Activated T-cell treated with anti-CD3 and anti-CD28 coated beads for 24 hours (primary cell): ENCODE measurements at regions not wholly inside any gene's neighbourhood (a gene's known extent, or its start where the extent isn't known, plus 50 kb on each side); places are given as distances from the start of the nearest gene placed in this dataset.

ENCODE experiments used
- DNase-seq: peaks from one replicate; pipeline ENCODE4 v3.0.0-alpha.2; 2020; ENCODE audit warnings: low read depth

DNA sequence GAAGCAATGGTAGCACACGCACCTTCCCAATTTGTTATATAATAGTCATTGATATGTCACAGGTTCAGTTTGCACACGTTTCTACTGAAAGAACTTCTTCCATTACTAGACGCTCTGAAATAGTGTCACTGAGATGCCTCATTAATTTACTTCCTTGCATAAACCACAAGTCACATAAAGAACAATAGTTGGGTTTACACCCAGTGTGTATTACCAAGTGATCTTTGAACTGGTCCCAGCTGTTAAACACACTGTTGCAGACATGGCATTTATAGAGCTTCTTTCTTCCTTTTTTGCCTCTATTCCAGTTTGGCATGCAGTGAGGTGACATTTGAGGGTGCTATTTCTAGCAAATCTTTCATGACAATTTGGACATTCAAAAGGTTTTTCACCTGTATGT lies 245.3 kb downstream of the EPM2A start:
- no peak for DNase-seq

GRCh38 chr6:145491126-145491525 lies 244.2 kb downstream of the EPM2A start:
- no peak for DNase-seq

- no peak for DNase-seq
These were observed 238.3 kb downstream of the EPM2A start for GRCh38 chr6:145497006-145497405.

GRCh38 chr6:145498425-145498824 lies 236.9 kb downstream of the EPM2A start:
- no peak for DNase-seq

DNA sequence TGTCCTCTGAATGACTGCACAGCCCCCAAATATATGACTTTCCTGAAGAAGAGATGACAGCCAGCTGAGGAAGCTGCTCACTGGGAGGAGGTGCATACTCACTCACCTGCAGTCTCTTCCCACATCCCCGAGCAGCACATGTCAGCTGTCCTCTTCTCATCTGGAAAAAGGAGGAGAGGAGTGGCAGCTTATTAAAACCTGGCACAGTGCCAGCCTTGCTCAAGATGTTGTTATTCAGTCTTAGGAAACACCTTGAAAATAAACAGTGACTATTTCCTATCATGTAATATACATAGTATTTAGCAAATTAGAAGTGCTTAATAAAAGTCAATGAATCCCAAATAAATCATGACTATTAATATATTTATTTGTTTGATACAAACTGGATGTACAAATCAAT lies 232.9 kb downstream of the EPM2A start:
- no peak for DNase-seq

DNA sequence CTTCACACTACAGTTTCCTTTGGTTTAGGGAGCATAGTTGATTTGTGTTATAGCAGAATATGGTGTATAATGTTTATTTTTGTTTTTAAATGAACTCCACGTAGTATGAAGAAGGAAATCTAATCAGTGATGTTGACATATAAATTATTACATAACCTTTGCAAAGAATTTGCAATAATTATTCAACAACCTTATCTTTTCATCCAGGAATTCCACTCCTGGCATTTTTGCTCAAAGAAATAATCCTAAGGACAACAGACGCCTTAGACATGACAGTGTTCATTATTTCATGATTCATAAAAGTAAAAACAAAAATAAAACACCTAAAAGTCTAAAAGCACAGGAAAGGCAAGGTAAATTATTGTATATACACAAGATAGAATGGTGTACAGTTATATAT lies 229.2 kb downstream of the EPM2A start:
- DNase-seq = no peak

- no peak for DNase-seq
These were observed 228.8 kb downstream of the EPM2A start for GRCh38 chr6:145506565-145506964.

- DNase-seq = no peak
These were observed 228.1 kb downstream of the EPM2A start for GRCh38 chr6:145507239-145507638.

DNA sequence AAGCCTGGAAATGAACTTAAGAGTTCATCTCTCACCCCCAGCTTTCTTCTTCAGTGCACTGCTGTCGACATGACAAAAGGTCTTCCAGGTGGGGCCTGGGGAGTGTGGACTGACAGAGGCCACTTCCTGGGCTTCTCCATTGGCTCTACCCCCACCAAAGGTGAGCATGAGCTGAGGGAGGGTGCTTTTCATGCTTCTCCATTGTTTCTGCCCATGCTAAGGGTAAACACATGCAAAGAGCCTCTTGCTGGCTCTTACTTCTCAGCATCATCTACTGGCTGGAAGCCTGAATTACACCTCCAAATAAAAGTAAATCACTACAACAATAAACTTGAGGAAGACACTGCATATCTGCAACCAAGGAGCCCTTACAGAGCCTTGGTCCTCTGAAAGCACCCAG lies 227.2 kb downstream of the EPM2A start:
- no peak for DNase-seq

GRCh38 chr6:145517492-145517891 lies 217.8 kb downstream of the EPM2A start:
- no peak for DNase-seq

DNA sequence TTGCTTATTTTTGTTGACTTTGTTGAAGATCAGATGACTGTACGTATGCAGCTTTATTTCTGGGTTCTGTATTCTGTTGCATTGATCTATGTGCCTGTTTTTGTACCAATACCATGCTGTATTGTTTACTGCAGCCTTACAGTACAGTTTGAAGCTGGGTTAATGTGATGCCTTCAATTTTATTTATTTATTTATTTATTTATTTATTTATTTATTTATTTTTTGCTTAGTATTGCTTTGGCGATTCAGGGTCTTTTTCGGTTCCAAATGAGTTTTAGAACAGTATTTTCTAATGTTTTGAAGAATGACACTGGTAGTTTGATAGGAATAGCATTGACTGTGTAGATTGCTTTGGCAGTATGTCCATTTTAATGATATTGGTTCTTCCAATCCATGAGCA lies 210.3 kb downstream of the EPM2A start:
- DNase-seq = no peak

DNA sequence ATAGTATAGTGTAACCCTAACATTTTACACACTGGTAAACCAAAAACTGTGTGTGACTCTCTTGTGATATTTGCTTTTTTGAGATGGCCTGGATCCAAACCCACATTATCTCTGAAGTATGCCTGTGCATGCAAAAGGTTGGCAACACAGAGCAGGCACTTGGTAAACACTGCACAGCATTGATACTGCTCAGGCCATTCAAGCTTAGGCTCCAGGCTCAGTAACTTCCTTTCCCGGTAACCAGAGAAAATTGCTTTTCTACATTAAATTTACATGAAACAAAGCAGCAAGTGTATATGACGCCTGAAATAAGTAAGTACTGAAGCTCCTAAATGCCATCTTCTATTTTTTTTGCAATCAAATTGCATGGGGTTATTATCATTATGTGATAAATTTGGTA lies 205.7 kb downstream of the EPM2A start:
- DNase-seq = no peak

DNA sequence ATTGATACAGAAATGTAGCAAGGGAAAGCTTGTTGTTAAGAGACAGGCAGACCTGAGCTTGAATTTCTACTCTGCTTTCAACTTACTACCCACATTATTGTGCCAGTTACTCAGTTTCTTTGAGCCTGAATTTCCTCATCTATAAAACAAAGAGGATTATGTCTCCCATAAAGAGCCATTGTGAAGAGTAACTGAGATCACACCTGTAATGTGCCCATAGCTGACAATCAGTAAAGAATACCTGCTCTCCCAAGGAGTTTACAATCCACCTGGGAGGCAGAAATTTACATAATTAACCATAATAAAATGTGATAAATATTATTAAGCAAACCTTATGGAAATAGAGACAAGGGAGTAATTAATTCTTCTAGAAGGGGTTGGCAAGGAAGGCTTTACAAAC lies 204.9 kb downstream of the EPM2A start:
- DNase-seq = no peak

- no peak for DNase-seq
These were observed 204.3 kb downstream of the EPM2A start for GRCh38 chr6:145531032-145531431.

DNA sequence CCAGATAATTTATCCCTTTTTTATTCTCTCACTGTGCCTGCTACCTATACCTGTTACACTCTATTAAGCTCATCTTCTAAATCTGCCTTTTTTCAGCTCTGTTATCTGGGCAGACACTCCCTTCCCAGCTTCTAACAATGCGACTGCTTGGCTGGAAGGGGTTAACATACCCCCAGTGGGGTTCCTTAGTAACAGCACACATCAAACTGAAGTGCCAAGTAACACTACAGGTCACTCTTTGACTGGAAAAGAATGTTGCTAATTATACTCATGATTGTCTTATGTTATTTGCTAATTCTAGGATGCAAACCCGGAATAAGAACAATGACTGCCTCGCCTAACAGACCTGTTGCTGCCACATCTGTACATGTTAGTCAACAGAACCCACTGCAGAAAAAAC lies 203.5 kb downstream of the EPM2A start:
- no peak for DNase-seq

GRCh38 chr6:145532361-145532760 lies 203.0 kb downstream of the EPM2A start:
- DNase-seq = no peak

DNA sequence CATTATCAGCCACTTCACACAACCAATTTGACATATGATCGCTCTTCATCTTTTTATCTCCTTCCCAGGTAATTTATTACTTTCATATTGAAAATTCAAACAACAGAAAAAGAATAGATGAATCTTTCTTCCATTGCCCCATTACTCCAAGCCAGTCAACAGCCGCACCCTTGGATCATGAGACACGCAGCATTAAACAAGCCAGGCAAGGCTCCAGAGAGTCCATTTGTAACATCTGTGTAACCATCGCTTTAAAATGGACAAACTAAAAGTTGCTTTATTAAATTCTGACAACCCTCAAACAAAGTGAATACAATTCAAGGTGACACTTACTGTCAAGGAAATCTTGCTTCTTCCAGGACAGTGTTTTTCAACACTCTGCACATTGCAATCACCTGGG lies 200.3 kb downstream of the EPM2A start:
- no peak for DNase-seq

- no peak for DNase-seq
These were observed 196.3 kb downstream of the EPM2A start for GRCh38 chr6:145538989-145539388.

GRCh38 chr6:145539831-145540230 lies 195.5 kb downstream of the EPM2A start:
- DNase-seq = no peak

DNA sequence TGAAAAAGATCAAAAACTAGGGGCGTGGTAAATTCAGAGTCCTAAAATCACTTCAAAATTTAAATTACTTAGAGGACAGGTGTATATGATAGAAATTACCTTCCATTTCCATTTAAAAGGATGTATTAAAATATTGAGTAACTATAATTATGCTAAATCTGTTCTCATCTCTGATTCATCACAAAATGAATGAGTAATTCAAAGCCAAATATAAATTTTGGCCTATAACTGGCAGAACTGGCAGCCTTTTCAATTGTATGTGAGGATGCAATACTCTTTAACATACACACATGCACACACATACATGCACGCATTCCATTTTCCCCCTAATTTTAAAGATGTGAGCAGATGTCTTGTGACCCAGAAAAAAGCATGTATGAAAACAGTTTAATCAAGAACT lies 194.6 kb downstream of the EPM2A start:
- DNase-seq = no peak

GRCh38 chr6:145544041-145544440 lies 191.3 kb downstream of the EPM2A start:
- no peak for DNase-seq

DNA sequence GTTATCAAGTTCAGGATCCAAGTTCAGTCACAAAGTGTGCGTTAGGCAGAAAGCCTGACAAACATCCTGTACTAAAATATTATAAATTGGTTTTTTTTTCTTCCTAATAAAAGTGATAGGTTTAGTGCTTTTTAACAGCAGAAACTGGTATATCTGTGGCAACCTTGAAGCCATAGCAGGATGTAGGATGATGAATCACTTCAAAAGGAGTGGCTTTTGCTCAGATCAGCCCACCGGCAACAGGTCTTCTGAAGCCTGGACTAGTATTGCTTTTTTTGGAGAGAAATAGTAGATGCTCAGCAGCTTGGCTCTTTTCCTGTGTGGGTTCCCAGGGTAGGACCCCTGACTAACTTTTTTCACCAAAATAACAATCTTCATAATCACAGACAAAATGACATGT lies 190.8 kb downstream of the EPM2A start:
- no peak for DNase-seq

DNA sequence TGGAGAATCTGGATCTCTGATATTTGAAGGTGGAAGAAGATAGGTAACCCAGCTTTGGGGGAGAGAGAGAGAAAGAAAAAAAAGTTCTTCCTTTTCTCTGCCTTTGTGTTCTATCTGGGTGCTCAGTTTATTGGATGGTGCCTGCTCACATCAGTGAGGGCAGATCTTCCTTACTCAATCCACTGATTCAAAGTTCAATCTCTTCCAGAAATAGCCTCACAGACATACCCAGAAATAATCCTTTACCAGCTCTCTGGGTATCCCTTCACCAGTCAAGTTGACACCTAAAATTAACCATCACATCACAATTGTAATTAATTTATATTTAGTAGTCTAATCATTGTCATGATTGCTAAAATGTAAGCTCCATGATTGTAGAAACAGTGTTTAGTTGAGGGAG lies 189.1 kb downstream of the EPM2A start:
- no peak for DNase-seq

- no peak for DNase-seq
These were observed 187.6 kb downstream of the EPM2A start for GRCh38 chr6:145547594-145548335.
